B cell (primary cell): ENCODE measurements at regions not wholly inside any gene's neighbourhood (a gene's known extent, or its start where the extent isn't known, plus 50 kb on each side); places are given as distances from the start of the nearest gene placed in this dataset.

Source experiments
- ATAC-seq: fragments of 200-7000 bp; cut with Tn5 transposase; one replicate; pipeline ENCODE4 v1.10.0; 2021; ENCODE audit warnings: low read depth, mild to moderate bottlenecking, moderate number of reproducible peaks, moderate library complexity
- CTCF ChIA-PET: fragments of 350-600 bp; sonication (Branson Sonifier 250); formaldehyde crosslinking; loops from one replicate; lab custom pipeline; 2021; ENCODE audit warnings: antibody characterized with exemption, inconsistent platforms; lab: Charles Lee
- POLR2A ChIA-PET: fragments of 350-600 bp; sonication (Branson Sonifier 250); formaldehyde crosslinking; loops from one replicate; lab custom pipeline; 2021; ENCODE audit warnings: antibody characterized with exemption; lab: Charles Lee
- DNase-seq: peaks from one replicate; pipeline ENCODE4 v3.0.0; 2013
- H2AFZ ChIP-seq: 2 replicates; pipeline ENCODE4 v1.6.1; 2012; ENCODE audit warnings: mild to moderate bottlenecking, low read depth, low read length; ENCODE audit not compliant: insufficient read depth, poor library complexity, severe bottlenecking
- H3K27ac ChIP-seq, 2 donors: 1 replicate in 1 of 2; 2 replicates in 1 of 2; pipeline ENCODE4 v1.5.1; 2012 to 2013; ENCODE audit warnings: low read length in 2 of 2, mild to moderate bottlenecking in 2 of 2, moderate library complexity in 1 of 2
- H3K27me3 ChIP-seq, 4 experiments: fragments of 200-600 bp in 1 of 4; sonication (generic) in 1 of 4; replicated peaks in 1 of 4; 1 replicate in 2 of 4; 2 replicates in 2 of 4; pipeline versions ENCODE4 v1.6.1 to v1.7.0; 2013 to 2016; ENCODE audit warnings: low read length in 3 of 4, mild to moderate bottlenecking in 2 of 4, mixed read lengths in 1 of 4, moderate library complexity in 1 of 4; ENCODE audit not compliant: insufficient read depth in 4 of 4, control insufficient read depth in 3 of 4; ENCODE audit errors: control extremely low read depth in 1 of 4
- H3K36me3 ChIP-seq, 2 experiments: replicated peaks in 1 of 2; 1 replicate in 1 of 2; 2 replicates in 1 of 2; pipeline versions ENCODE4 v1.6.1 to v1.7.1; 2013; ENCODE audit warnings: low read length in 1 of 2; ENCODE audit not compliant: insufficient read depth in 2 of 2, control insufficient read depth in 1 of 2; ENCODE audit errors: control extremely low read depth in 1 of 2, extremely low read depth in 1 of 2
- H3K4me1 ChIP-seq, 2 donors: fragments of 200-600 bp in 1 of 2; sonication (generic) in 1 of 2; 1 replicate in 1 of 2; 2 replicates in 1 of 2; pipeline versions ENCODE4 v1.5.1 to v1.6.1; 2013 to 2017; ENCODE audit warnings: low read length in 2 of 2; ENCODE audit not compliant: control insufficient read depth in 2 of 2, insufficient read depth in 2 of 2
- H3K4me2 ChIP-seq: replicated peaks from 2 replicates; pipeline ENCODE3; 2012; ENCODE audit warnings: mild to moderate bottlenecking, low read depth, low read length; ENCODE audit not compliant: poor library complexity, severe bottlenecking
- H3K4me3 ChIP-seq, 5 experiments: fragments of 200-600 bp in 1 of 5; sonication (generic) in 1 of 5; 1 replicate in 3 of 5; 2 replicates in 2 of 5; pipeline versions ENCODE4 v1.5.1 to v1.7.0; 2011 to 2016; ENCODE audit warnings: low read length in 4 of 5, mild to moderate bottlenecking in 4 of 5, low read depth in 2 of 5, control low read depth in 1 of 5, moderate library complexity in 1 of 5; ENCODE audit not compliant: insufficient read depth in 1 of 5; ENCODE audit errors: control extremely low read depth in 1 of 5, extremely low read depth in 1 of 5
- H3K79me2 ChIP-seq: fragments of 200-600 bp; sonication (generic); one replicate; pipeline ENCODE4 v1.6.0; 2016; ENCODE audit warnings: low read length; ENCODE audit not compliant: control insufficient read depth, insufficient read depth
- H3K9ac ChIP-seq: fragments of 200-600 bp; sonication (generic); 2 replicates; pipeline ENCODE4 v1.6.1; 2017; ENCODE audit warnings: mild to moderate bottlenecking, low read length, moderate library complexity
- H3K9me3 ChIP-seq, 3 donors: one replicate each; pipeline versions ENCODE4 v1.6.1 to v1.7.1; 2013; ENCODE audit warnings: low read length in 2 of 3; ENCODE audit not compliant: control insufficient read depth in 2 of 3, insufficient read depth in 1 of 3; ENCODE audit errors: control extremely low read depth in 1 of 3
- H4K20me1 ChIP-seq: 2 replicates; pipeline ENCODE4 v1.6.0; 2012; ENCODE audit warnings: mild to moderate bottlenecking, low read length; ENCODE audit not compliant: insufficient read depth, control insufficient read depth, poor library complexity, severe bottlenecking
- H3K27ac Mint-ChIP-seq: one replicate; pipeline ENCODE4 v1.8.0; 2021; ENCODE audit warnings: mixed read lengths
- H3K27me3 Mint-ChIP-seq: one replicate; pipeline ENCODE4 v1.8.0; 2021; ENCODE audit warnings: mixed read lengths
- H3K4me1 Mint-ChIP-seq: one replicate; pipeline ENCODE4 v1.8.0; 2021; ENCODE audit warnings: mixed read lengths
- H3K4me3 Mint-ChIP-seq: one replicate; pipeline ENCODE4 v1.8.0; 2021; ENCODE audit warnings: mixed read lengths
- H3K9me3 Mint-ChIP-seq: one replicate; pipeline ENCODE4 v1.8.0; 2022; ENCODE audit warnings: mixed read lengths; ENCODE audit not compliant: insufficient read depth
- CTCF ChIP-seq: fragments of 200-600 bp; IDR thresholded peaks from one replicate; pipeline ENCODE4 v1.8.0; 2022; ENCODE audit warnings: antibody characterized with exemption, mild to moderate bottlenecking
- EZH2 ChIP-seq: IDR thresholded peaks from 2 replicates; pipeline ENCODE4 v1.6.1; 2012; ENCODE audit warnings: borderline replicate concordance, low read depth, mild to moderate bottlenecking, moderate library complexity, low read length; ENCODE audit not compliant: insufficient read depth, poor library complexity, severe bottlenecking
- WGBS: methylation state at CpG from one replicate; pipeline ENCODE4 v1.1.5; 2013; ENCODE audit warnings: missing lambda C conversion rate; ENCODE audit not compliant: insufficient coverage; 5-methylcytosine and 5-hydroxymethylcytosine counted together
- intact Hi-C: fragments of 100-400 bp; cut with micrococcal nuclease; formaldehyde crosslinking; loops from one replicate; pipeline ENCODE4 v1.10.0; 2022

- ChIA-PET CTCF (no interaction called here), POLR2A (no interaction called here)
- DNase-seq (no peak), ATAC-seq (no peak)
- no peak overlapping the region for H2AFZ ChIP-seq
- H3K27ac Mint-ChIP-seq = no peak overlapping the region
- H3K9me3 Mint-ChIP-seq = no peaks in the 10 kb centered on the region
- H3K9ac ChIP-seq = no peak overlapping the region
- no peaks in the 10 kb centered on the region for H3K27me3 Mint-ChIP-seq
- no peaks in the 10 kb centered on the region for H4K20me1 ChIP-seq
- no peaks in the 10 kb centered on the region for H3K36me3 ChIP-seq
- H3K4me1 ChIP-seq = no peaks in the 10 kb centered on the region
- no peaks in the 10 kb centered on the region for H3K27me3 ChIP-seq
- no peak overlapping the region for H3K4me2 ChIP-seq
- no peaks in the 10 kb centered on the region for H3K79me2 ChIP-seq
- TF ChIP-seq CTCF = no peak
- TF ChIP-seq EZH2 = no peak
- WGBS = no CpG with 5 or more reads among the region's 2 CpGs
- no peaks in the 10 kb centered on the region for H3K4me1 Mint-ChIP-seq
- H3K4me3 Mint-ChIP-seq = no peak overlapping the region
- no peak overlapping the region for H3K4me3 ChIP-seq
- H3K9me3 ChIP-seq = no peaks in the 10 kb centered on the region
- intact Hi-C loops = no loop called here
- H3K27ac ChIP-seq = no peak overlapping the region
These were observed 734.0 kb upstream of the PCDH9 start for GRCh38 chr13:67964091-67964490.

- Histone ChIP-seq H3K36me3 (no peaks in the 10 kb centered on the region), H3K79me2 (no peaks in the 10 kb centered on the region), H3K27ac (no peak overlapping the region), H3K4me1 (no peaks in the 10 kb centered on the region), H4K20me1 (no peaks in the 10 kb centered on the region), H3K27me3 (no peaks in the 10 kb centered on the region), H2AFZ (no peak overlapping the region), H3K9ac (no peak overlapping the region), H3K9me3 (no peaks in the 10 kb centered on the region), H3K4me2 (no peak overlapping the region), H3K4me3 (no peak overlapping the region)
- CTCF ChIA-PET = no interaction called here
- Mint-ChIP-seq H3K27ac (no peak overlapping the region), H3K9me3 (no peaks in the 10 kb centered on the region), H3K4me3 (no peak overlapping the region), H3K27me3 (no peaks in the 10 kb centered on the region), H3K4me1 (no peaks in the 10 kb centered on the region)
- TF ChIP-seq CTCF (no peak), EZH2 (no peak)
- WGBS = no CpG with 5 or more reads among the region's 2 CpGs
- no peak for ATAC-seq
- POLR2A ChIA-PET = no interaction called here
- intact Hi-C loops = no loop called here
- no peak for DNase-seq
These were observed 731.2 kb upstream of the PCDH9 start for GRCh38 chr13:67961331-67961730.
